ENCODE measurements at regions not wholly inside any gene's neighbourhood (a gene's known extent, or its start where the extent isn't known, plus 50 kb on each side); places are given as distances from the start of the nearest gene placed in this dataset.

DNA sequence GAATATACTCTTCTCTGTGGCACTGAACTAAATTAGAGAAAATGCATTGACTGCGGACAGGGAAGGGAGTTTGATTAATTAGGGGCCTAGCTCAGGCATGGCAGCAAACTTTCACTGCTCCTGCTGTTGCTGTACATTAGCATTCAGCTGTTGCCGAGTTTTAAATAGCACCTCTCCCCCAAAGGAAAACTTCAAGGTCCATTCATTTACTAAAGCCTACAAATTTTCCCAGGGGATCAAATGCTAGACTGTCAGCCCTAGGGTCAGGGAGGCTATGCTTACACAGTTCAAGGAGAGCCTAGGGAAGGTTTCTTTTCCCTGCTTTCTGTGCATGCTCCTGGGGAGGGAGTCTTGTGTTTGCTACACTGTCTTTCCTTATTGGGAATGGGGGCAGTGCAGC lies 60.0 kb upstream of the GZMB start:
- TF ChIP-seq FOXK2 (IDR thresholded peaks at IDR 0.05): no peak
- TF ChIP-seq, protein P1, sequence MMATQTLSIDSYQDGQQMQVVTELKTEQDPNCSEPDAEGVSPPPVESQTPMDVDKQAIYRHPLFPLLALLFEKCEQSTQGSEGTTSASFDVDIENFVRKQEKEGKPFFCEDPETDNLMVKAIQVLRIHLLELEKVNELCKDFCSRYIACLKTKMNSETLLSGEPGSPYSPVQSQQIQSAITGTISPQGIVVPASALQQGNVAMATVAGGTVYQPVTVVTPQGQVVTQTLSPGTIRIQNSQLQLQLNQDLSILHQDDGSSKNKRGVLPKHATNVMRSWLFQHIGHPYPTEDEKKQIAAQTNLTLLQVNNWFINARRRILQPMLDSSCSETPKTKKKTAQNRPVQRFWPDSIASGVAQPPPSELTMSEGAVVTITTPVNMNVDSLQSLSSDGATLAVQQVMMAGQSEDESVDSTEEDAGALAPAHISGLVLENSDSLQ (IDR thresholded peaks at IDR 0.05): no peak
- no peak for TF ChIP-seq HDGF (IDR thresholded peaks at IDR 0.05; ENCODE audit: borderline replicate concordance)
- TF ChIP-seq L3MBTL2 (conservative IDR thresholded peaks at IDR 0.05): no peak
- TF ChIP-seq SUZ12 (IDR thresholded peaks at IDR 0.05): no peak
- TF ChIP-seq LEF1 (IDR thresholded peaks at IDR 0.05; ENCODE audit: borderline replicate concordance): no peak
- TF ChIP-seq NFRKB (IDR thresholded peaks at IDR 0.05): no peak
